D721Med (cell line): ENCODE measurements at regions not wholly inside any gene's neighbourhood (a gene's known extent, or its start where the extent isn't known, plus 50 kb on each side); places are given as distances from the start of the nearest gene placed in this dataset.

Experiments used
- DNase-seq: peaks from one replicate; pipeline ENCODE4 v3.0.0; 2011; ENCODE audit warnings: low spot score; ENCODE audit not compliant: insufficient read length
- FAIRE-seq: peaks from 2 replicates; lab custom pipeline; 2011; peaks lifted over from hg19 to GRCh38; lab: Jason Lieb, UNC
- CTCF ChIP-seq: IDR thresholded peaks from 2 replicates; pipeline ENCODE4 v1.5.1; 2012; ENCODE audit warnings: mild to moderate bottlenecking, control low read depth; ENCODE audit not compliant: insufficient read depth; ENCODE audit errors: missing control alignments

- FAIRE-seq (no peak), DNase-seq (no peak)
- no peak for TF ChIP-seq CTCF
Measured at GRCh38 chr9:88772575-88772974, 218.7 kb upstream of the S1PR3 start.

- no peak for FAIRE-seq
- TF ChIP-seq CTCF, result no peak
Measured at GRCh38 chr9:88773126-88773525, 218.1 kb upstream of the S1PR3 start.

GRCh38 chr9:88773627-88774244 lies 217.5 kb upstream of the S1PR3 start:
- FAIRE-seq, result no peak
- no peak for TF ChIP-seq CTCF
- DNase-seq, result no peak

More at GRCh38 chr9:88773126-88773525, 218.1 kb upstream of the S1PR3 start:
- DNase-seq, result no peak

GRCh38 chr9:88775037-88775471 lies 216.2 kb upstream of the S1PR3 start:
- FAIRE-seq, result no peak
- DNase-seq, result no peak

GRCh38 chr9:88775559-88775958 lies 215.7 kb upstream of the S1PR3 start:
- DNase-seq (no peak), FAIRE-seq (no peak)
- TF ChIP-seq CTCF, result no peak

More at GRCh38 chr9:88775037-88775471, 216.2 kb upstream of the S1PR3 start:
- TF ChIP-seq CTCF, result no peak

GRCh38 chr9:88775966-88776365 lies 215.3 kb upstream of the S1PR3 start:
- DNase-seq (no peak), FAIRE-seq (no peak)
- TF ChIP-seq CTCF, result no peak

- DNase-seq (no peak), FAIRE-seq (no peak)
- no peak for TF ChIP-seq CTCF
Measured at GRCh38 chr9:88776717-88777497, 214.4 kb upstream of the S1PR3 start.
